LNCaP clone FGC (cell line): ENCODE measurements at regions not wholly inside any gene's neighbourhood (a gene's known extent, or its start where the extent isn't known, plus 50 kb on each side); places are given as distances from the start of the nearest gene placed in this dataset.
A peak's percentile ranks its signal among the peaks of the same experiment; 100 is the strongest.

Experiments used
- DNase-seq: peaks from one replicate; pipeline ENCODE4 v3.0.0-alpha.2; 2011; ENCODE audit warnings: low read depth
- H3K4me3 ChIP-seq: 2 replicates; pipeline ENCODE4 v1.5.1; 2011; ENCODE audit warnings: mild to moderate bottlenecking, low read depth, low read length, control low read depth
- CTCF ChIP-seq: IDR thresholded peaks from 2 replicates; pipeline ENCODE4 v1.5.1; 2012; ENCODE audit warnings: mild to moderate bottlenecking; ENCODE audit not compliant: control insufficient read depth, insufficient read depth; ENCODE audit errors: extremely low read depth

- TF ChIP-seq CTCF = no peak
- DNase-seq = no peak
- no peak overlapping the region for H3K4me3 ChIP-seq
Measured at GRCh38 chr17:13941781-13942180, 127.5 kb upstream of the COX10 start.

DNA sequence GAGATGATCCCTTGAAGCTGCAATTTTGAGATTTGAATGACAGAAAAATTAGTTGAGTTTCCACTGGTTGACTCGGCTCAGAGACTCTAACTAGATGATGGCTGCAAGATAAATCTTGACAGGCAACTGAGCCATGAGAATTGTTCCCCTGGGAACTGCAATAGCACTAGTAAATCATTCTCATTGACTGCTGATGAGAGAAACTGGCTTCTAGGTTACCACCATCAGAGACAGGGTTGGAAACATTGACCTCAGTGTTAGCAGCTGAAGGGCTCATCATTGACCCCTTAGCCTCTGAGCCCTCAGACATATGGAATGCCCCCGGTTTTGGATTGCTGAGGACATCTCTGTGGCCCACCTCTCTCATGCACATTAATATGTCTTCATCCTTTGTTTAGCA lies 125.4 kb upstream of the COX10 start:
- no peak for TF ChIP-seq CTCF
- no peak overlapping the region for H3K4me3 ChIP-seq
- no peak for DNase-seq

DNA sequence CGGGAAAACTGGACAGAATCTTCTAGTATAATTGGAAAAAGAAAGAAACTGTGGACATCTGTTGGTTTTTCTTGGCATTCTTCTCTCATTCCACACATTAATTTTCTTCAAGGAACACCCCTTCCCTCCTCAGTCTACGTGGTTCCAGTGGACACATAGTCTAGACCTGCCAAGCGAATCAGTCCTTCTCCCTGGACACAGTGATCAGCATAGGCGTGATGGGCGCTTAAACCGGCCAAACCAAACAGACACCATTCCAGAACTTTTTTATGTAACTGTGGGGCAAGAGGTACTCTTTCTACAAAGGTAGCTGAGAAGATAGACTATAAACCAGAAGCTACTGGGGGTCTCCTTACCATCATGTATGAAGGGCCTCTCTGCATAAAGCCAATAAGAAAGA lies 121.8 kb upstream of the COX10 start:
- TF ChIP-seq CTCF = no peak
- DNase-seq = no peak
- no peak overlapping the region for H3K4me3 ChIP-seq

DNA sequence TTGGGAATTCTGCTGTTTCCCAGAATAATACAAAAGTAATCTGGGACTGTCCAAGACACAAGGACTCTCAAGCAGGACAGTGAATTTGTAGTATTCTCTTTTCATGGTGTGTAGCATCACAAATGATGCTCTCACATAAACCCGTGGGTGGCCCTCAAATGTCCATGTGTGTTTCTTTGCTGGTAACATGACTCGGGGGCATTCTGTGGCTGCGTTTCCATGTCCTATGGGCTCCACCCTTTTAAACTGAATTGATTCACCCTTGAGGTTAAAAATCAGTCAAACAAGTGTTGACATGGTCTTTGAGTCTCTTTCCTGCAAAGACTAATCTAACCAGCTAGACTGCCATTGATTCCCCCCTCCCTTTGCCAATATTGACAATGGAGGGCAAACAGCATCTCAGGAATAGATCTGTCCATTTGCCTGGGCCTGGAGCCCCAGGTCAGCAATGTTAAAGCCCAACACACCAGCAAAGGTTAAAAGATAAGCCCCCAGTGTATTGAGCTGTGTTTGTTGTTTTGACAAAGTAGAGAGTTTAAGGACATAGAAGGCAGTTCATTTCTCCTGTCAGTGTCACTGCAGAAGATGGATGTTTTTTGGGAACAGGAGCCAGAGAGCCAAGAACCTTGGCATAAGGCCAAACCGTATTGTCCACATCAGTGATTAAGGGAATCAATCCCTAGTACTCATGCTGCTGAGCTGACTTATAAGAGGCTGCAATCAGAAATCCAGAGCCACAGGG lies 117.1 kb upstream of the COX10 start:
- no peak overlapping the region for H3K4me3 ChIP-seq
- no peak for DNase-seq
- TF ChIP-seq CTCF = no peak

DNA sequence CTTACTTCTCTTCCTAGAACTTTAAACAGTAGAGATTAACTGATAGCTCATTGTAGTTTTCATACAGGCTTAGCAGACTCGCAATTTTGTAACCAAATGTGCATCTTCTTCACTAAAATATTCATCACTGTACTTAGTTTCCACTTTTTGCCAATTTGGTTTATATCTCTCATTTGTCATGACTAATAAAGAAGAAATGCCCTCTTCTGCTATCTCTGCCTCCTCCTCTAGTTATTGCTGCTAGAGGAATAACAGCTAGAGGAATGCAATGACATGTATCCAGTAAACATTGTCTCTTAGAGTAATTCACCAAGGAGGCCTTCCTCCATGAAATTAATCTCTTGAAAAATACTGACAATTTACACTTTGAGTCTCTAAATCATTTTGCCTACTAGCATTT lies 115.5 kb upstream of the COX10 start:
- no peak for TF ChIP-seq CTCF

DNA sequence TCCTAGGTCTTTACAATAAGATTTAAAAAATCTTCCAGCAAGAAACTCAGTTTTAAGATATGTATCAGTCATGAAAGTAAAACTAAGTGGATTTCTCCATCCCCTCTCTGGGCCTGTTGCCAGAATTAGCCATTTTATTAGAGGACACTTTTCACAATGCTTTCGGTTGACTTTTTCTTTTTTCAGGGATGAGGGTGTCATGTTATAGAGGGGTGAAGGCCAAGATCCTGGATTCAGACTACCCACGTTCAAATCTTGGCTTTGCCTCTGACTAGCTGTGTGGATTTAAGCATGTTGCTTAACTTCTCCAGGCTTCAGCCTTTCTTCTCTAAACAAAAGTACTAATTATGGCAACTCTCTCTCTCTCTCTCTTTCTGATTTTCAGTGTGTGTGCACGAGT lies 111.7 kb upstream of the COX10 start:
- no peak overlapping the region for H3K4me3 ChIP-seq
- no peak for DNase-seq
- TF ChIP-seq CTCF = no peak

More for the DNA sequence above, 115.5 kb upstream of the COX10 start:
- no peak overlapping the region for H3K4me3 ChIP-seq
- no peak for DNase-seq

- no peak overlapping the region for H3K4me3 ChIP-seq
- TF ChIP-seq CTCF = no peak
- DNase-seq = peak; percentile 55
Measured at GRCh38 chr17:13958773-13959172, 110.5 kb upstream of the COX10 start.
